Activated B cell treated with CpG ODN at 0.5 μM for 24 hours (primary cell): ENCODE measurements at regions not wholly inside any gene's neighbourhood (a gene's known extent, or its start where the extent isn't known, plus 50 kb on each side); places are given as distances from the start of the nearest gene placed in this dataset.

Experiments used
- ATAC-seq: fragments of 200-7000 bp; cut with Tn5 transposase; one replicate; pipeline ENCODE4 v1.10.0; 2021; ENCODE audit warnings: low read depth, mild to moderate bottlenecking, moderate library complexity
- CTCF ChIA-PET: fragments of 350-600 bp; sonication (Branson Sonifier 250); formaldehyde crosslinking; loops from one replicate; lab custom pipeline; 2021; ENCODE audit warnings: antibody characterized with exemption; lab: Charles Lee
- POLR2A ChIA-PET: fragments of 350-600 bp; sonication (Branson Sonifier 250); formaldehyde crosslinking; loops from one replicate; lab custom pipeline; 2021; ENCODE audit warnings: antibody characterized with exemption; lab: Charles Lee
- DNase-seq: peaks from one replicate; pipeline ENCODE4 v3.0.0; 2022
- H3K27ac Mint-ChIP-seq: one replicate; pipeline ENCODE4 v1.8.0; 2020; ENCODE audit warnings: mixed read lengths
- H3K27me3 Mint-ChIP-seq: one replicate; pipeline ENCODE4 v1.8.0; 2021; ENCODE audit warnings: mixed read lengths
- H3K36me3 Mint-ChIP-seq: one replicate; pipeline ENCODE4 v1.8.0; 2021; ENCODE audit warnings: low read depth, mixed read lengths
- H3K4me1 Mint-ChIP-seq: one replicate; pipeline ENCODE4 v1.8.0; 2021; ENCODE audit warnings: mixed read lengths
- H3K4me3 Mint-ChIP-seq: one replicate; pipeline ENCODE4 v1.8.0; 2020; ENCODE audit warnings: mild to moderate bottlenecking, mixed read lengths
- H3K9me3 Mint-ChIP-seq: one replicate; pipeline ENCODE4 v1.8.0; 2020; ENCODE audit warnings: mixed read lengths
- CTCF ChIP-seq: fragments of 200-600 bp; IDR thresholded peaks from one replicate; pipeline ENCODE4 v1.8.0; 2022; ENCODE audit warnings: antibody characterized with exemption, mild to moderate bottlenecking
- intact Hi-C: fragments of 100-400 bp; cut with micrococcal nuclease; formaldehyde crosslinking; loops from one replicate; pipeline ENCODE4 v1.15.1; 2024

- ATAC-seq (no peak), DNase-seq (no peak)
- Mint-ChIP-seq H3K4me1 (no peaks in the 10 kb centered on the region), H3K4me3 (no peak overlapping the region), H3K36me3 (no peaks in the 10 kb centered on the region), H3K27ac (no peak overlapping the region), H3K27me3 (no peaks in the 10 kb centered on the region), H3K9me3 (peaks cover 10% of the 10 kb centered on the region)
- POLR2A ChIA-PET = no interaction called here
- CTCF ChIA-PET = no interaction called here
- TF ChIP-seq CTCF = no peak
- intact Hi-C loops = no loop called here
These were observed 568.0 kb downstream of the TECRL start for GRCh38 chr4:63841266-63841665.

- intact Hi-C loops = no loop called here
- POLR2A ChIA-PET = no interaction called here
- Mint-ChIP-seq H3K27me3 (no peaks in the 10 kb centered on the region), H3K36me3 (no peaks in the 10 kb centered on the region), H3K4me1 (no peaks in the 10 kb centered on the region), H3K9me3 (peaks cover 6% of the 10 kb centered on the region), H3K4me3 (no peak overlapping the region), H3K27ac (no peak overlapping the region)
- CTCF ChIA-PET = no interaction called here
- DNase-seq (no peak), ATAC-seq (no peak)
- TF ChIP-seq CTCF = no peak
These were observed 577.6 kb downstream of the TECRL start for GRCh38 chr4:63831590-63832155.

- no peak overlapping the region for H3K27ac Mint-ChIP-seq
These were observed 591.9 kb downstream of the TECRL start for GRCh38 chr4:63817196-63817865.

GRCh38 chr4:63814171-63814964 is 594.9 kb downstream of the TECRL start:
- no peak for TF ChIP-seq CTCF
- H3K4me3 Mint-ChIP-seq = no peak overlapping the region
- intact Hi-C loops = no loop called here
- no peak for ATAC-seq
- ChIA-PET POLR2A (no interaction called here), CTCF (interaction anchor here (0.7 kb wide), 1 partner anchor 1195 kb away, joined by 3 read pairs; no protein-coding TSS in a partner anchor)
- H3K27ac Mint-ChIP-seq = no peak overlapping the region
- peaks cover 3% of the 10 kb centered on the region for H3K9me3 Mint-ChIP-seq
- no peaks in the 10 kb centered on the region for H3K36me3 Mint-ChIP-seq
- no peak for DNase-seq
- no peaks in the 10 kb centered on the region for H3K27me3 Mint-ChIP-seq
- H3K4me1 Mint-ChIP-seq = no peaks in the 10 kb centered on the region

More at GRCh38 chr4:63817196-63817865, 591.9 kb downstream of the TECRL start:
- POLR2A ChIA-PET = no interaction called here
- intact Hi-C loops = no loop called here
- no peak overlapping the region for H3K4me3 Mint-ChIP-seq
- H3K27me3 Mint-ChIP-seq = no peaks in the 10 kb centered on the region
- H3K9me3 Mint-ChIP-seq = peaks cover 3% of the 10 kb centered on the region
- CTCF ChIA-PET = no interaction called here
- no peak for ATAC-seq
- no peaks in the 10 kb centered on the region for H3K36me3 Mint-ChIP-seq
- TF ChIP-seq CTCF = no peak
- no peak for DNase-seq
- H3K4me1 Mint-ChIP-seq = no peaks in the 10 kb centered on the region

GRCh38 chr4:63799166-63799565 is 610.1 kb downstream of the TECRL start:
- no peaks in the 10 kb centered on the region for H3K4me1 Mint-ChIP-seq
- CTCF ChIA-PET = no interaction called here

More at GRCh38 chr4:63799166-63799565, 610.1 kb downstream of the TECRL start:
- DNase-seq (no peak), ATAC-seq (no peak)
- TF ChIP-seq CTCF = no peak
- H3K27ac Mint-ChIP-seq = no peak overlapping the region
- H3K4me3 Mint-ChIP-seq = no peak overlapping the region
- no peaks in the 10 kb centered on the region for H3K36me3 Mint-ChIP-seq
- intact Hi-C loops = no loop called here
- H3K27me3 Mint-ChIP-seq = no peaks in the 10 kb centered on the region
- POLR2A ChIA-PET = no interaction called here
- H3K9me3 Mint-ChIP-seq = peaks cover 4% of the 10 kb centered on the region
